ENCODE measurements at regions not wholly inside any gene's neighbourhood (a gene's known extent, or its start where the extent isn't known, plus 50 kb on each side); places are given as distances from the start of the nearest gene placed in this dataset.

GRCh38 chr10:123378302-123378701 is 224.1 kb downstream of the BUB3 start:
- TF ChIP-seq ZNF221 (tag by site-specific recombination; IDR thresholded peaks at IDR 0.05; ENCODE audit: borderline replicate concordance) (no peak), CTCF (tag by site-specific recombination; IDR thresholded peaks at IDR 0.05) (no peak), ZNF366 (tag by site-specific recombination; conservative IDR thresholded peaks at IDR 0.05) (no peak), REST (tag by site-specific recombination; IDR thresholded peaks at IDR 0.05) (no peak), BCL11A (tag by site-specific recombination; IDR thresholded peaks at IDR 0.05; ENCODE audit: low read depth) (no peak), PATZ1 (tag by site-specific recombination; IDR thresholded peaks at IDR 0.05) (no peak), TCF7L2 (IDR thresholded peaks at IDR 0.05; ENCODE audit: borderline replicate concordance, low read depth, low read length) (no peak), PBX3 (CRISPR knock-in tag; IDR thresholded peaks at IDR 0.05) (no peak), PRDM6 (tag by site-specific recombination; IDR thresholded peaks at IDR 0.05) (no peak), ZNF423 (tag by site-specific recombination; IDR thresholded peaks at IDR 0.05) (no peak), ZNF274 (IDR thresholded peaks at IDR 0.05; ENCODE audit: low read length) (no peak), ZNF274 (tag by site-specific recombination; IDR thresholded peaks at IDR 0.05; ENCODE audit: borderline replicate concordance) (no peak), ZNF138 (tag by site-specific recombination; IDR thresholded peaks at IDR 0.05; ENCODE audit: borderline replicate concordance) (no peak), ZBTB44 (tag by site-specific recombination; IDR thresholded peaks at IDR 0.05) (no peak)

Data from HEK293 (cell line).